ENCODE measurements at regions not wholly inside any gene's neighbourhood (a gene's known extent, or its start where the extent isn't known, plus 50 kb on each side); places are given as distances from the start of the nearest gene placed in this dataset.

DNA sequence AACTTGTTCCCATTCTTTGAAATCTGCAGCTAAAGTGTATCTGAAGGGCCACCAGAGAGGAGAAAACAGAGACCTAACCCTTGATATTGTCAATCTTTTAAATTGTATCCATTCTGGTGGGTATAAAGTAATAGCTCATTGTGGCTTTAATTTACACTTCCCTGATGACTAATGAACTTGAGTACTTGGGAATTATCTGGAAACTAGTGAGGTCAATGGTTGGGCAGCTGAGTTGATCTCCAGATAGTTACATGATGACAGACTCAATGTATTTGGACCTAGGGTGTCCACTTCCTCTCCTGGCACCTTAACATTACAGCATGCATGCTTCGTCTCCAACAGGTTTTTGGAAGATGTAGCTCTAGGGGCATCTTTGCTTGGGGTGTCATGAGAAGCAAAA, 195.2 kb downstream of the PDCD6IP start:
- Histone ChIP-seq H3K36me3 (no peaks in the 10 kb centered on the region), H3K27me3 (no peaks in the 10 kb centered on the region), H3K4me3 (no peak overlapping the region), H3K9me3 (peaks cover 0 to 9% (median 3%) of the 10 kb centered on the region in 4 donors), H3K4me1 (no peaks in the 10 kb centered on the region), H3K27ac (no peak overlapping the region)
- no peak for TF ChIP-seq POLR2A (IDR thresholded peaks at IDR 0.05)
- TF ChIP-seq, protein P1, sequence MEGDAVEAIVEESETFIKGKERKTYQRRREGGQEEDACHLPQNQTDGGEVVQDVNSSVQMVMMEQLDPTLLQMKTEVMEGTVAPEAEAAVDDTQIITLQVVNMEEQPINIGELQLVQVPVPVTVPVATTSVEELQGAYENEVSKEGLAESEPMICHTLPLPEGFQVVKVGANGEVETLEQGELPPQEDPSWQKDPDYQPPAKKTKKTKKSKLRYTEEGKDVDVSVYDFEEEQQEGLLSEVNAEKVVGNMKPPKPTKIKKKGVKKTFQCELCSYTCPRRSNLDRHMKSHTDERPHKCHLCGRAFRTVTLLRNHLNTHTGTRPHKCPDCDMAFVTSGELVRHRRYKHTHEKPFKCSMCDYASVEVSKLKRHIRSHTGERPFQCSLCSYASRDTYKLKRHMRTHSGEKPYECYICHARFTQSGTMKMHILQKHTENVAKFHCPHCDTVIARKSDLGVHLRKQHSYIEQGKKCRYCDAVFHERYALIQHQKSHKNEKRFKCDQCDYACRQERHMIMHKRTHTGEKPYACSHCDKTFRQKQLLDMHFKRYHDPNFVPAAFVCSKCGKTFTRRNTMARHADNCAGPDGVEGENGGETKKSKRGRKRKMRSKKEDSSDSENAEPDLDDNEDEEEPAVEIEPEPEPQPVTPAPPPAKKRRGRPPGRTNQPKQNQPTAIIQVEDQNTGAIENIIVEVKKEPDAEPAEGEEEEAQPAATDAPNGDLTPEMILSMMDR (IDR thresholded peaks at IDR 0.05): no peak
- DNase-seq: no peak

DNA sequence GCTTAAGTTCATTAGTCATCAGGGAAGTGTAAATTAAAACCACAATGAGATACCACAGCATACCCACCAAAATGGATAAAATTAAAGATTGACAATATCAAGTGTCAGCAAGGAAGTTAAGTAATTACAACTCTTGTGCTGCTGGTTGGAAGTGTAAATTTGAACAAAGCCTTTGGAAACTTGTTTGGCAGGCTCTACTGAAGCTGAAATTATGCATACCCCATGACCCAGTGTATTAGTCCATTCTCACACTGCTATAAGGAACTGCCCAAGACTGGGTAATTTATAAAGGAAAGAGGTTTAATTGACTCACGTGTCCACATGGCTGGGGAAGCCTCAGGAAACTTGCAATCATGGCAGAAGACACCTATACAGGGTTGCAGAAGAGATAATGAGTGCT, 196.1 kb downstream of the PDCD6IP start:
- DNase-seq: no peak
- Histone ChIP-seq H3K27ac (no peak overlapping the region), H3K36me3 (no peaks in the 10 kb centered on the region), H3K9me3 (peaks cover 0 to 9% (median 3%) of the 10 kb centered on the region in 4 donors), H3K4me3 (no peak overlapping the region), H3K4me1 (no peaks in the 10 kb centered on the region), H3K27me3 (no peaks in the 10 kb centered on the region)
- TF ChIP-seq, protein P1 (IDR thresholded peaks at IDR 0.05): no peak
- TF ChIP-seq POLR2A (IDR thresholded peaks at IDR 0.05): no peak

DNA sequence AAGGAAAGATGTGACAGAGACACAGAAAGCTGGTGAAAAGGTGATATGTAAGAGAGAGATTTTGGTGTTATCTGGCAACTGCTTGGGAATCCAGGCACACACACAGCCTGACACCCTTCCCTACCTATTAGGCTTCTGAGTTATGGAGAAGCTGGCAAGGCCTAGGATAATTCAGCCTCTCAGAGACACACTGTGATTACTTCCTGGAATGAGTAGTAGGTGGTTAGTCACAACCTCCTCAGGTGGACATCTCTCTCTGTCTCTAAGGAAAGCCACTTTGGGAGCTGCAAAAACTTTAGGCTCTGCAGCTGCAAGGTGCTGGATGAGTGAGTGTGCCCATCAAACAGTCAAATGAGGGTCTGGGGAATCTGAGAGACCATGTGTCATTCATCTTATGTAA, 201.9 kb downstream of the PDCD6IP start:
- H3K4me1 ChIP-seq: no peaks in the 10 kb centered on the region
- H3K9me3 ChIP-seq: peaks cover 0 to 8% (median 3%) of the 10 kb centered on the region in 4 donors
- no peaks in the 10 kb centered on the region for H3K27me3 ChIP-seq
- no peaks in the 10 kb centered on the region for H3K36me3 ChIP-seq
- no peak overlapping the region for H3K27ac ChIP-seq
- TF ChIP-seq POLR2A (IDR thresholded peaks at IDR 0.05): no peak
- TF ChIP-seq, protein P1 (IDR thresholded peaks at IDR 0.05): no peak
- H3K4me3 ChIP-seq: no peak overlapping the region
- DNase-seq: no peak

DNA sequence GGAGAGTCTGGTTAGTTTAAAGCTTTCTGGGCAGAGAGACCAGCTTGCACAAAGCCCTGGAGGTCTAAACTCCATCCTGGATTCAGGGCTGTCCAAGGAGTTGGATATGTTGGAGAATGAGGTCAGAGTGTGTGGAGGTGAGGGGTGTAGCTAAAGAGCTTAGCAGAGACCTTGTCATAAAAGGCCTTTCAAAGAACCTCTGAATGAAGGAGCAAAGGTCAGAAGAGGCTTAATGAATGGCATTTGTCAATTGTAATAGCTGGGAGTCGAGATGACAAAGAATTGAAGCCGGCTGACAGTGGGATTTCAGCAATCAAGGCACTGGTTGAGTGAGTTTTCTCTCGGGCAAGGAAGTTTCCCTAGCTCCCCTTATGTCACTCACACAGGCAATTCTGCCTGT, 202.6 kb downstream of the PDCD6IP start:
- Histone ChIP-seq H3K4me1 (no peaks in the 10 kb centered on the region), H3K36me3 (no peaks in the 10 kb centered on the region), H3K9me3 (peaks cover 0 to 1% (median 0%) of the 10 kb centered on the region in 4 donors), H3K4me3 (no peak overlapping the region), H3K27ac (no peak overlapping the region), H3K27me3 (no peaks in the 10 kb centered on the region)
- DNase-seq: no peak
- no peak for TF ChIP-seq POLR2A (IDR thresholded peaks at IDR 0.05)
- TF ChIP-seq, protein P1 (IDR thresholded peaks at IDR 0.05): no peak

DNA sequence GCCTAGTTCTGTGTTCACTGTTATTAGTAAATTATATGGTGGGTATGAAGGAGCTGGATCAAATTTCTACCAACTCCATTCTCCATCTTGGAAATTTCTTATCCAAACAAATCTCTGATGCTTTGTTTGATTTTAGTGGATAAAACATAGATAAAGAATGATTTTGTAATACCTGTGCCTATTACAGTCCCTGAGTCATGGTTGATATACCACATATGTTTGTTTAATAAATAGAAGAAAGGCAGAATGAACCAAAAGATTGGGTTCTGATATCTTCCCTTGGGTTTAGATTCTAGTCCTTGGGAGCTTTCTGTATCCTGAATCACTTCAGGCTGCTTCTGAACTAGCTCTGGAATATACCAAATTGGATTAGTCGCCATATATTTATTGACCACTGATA, 203.6 kb downstream of the PDCD6IP start:
- no peak for DNase-seq
- H3K27me3 ChIP-seq: no peaks in the 10 kb centered on the region
- H3K27ac ChIP-seq: no peak overlapping the region
- TF ChIP-seq, protein P1 (IDR thresholded peaks at IDR 0.05): no peak
- H3K36me3 ChIP-seq: no peaks in the 10 kb centered on the region
- H3K4me3 ChIP-seq: no peak overlapping the region
- no peaks in the 10 kb centered on the region for H3K4me1 ChIP-seq
- H3K9me3 ChIP-seq: no peaks in the 10 kb centered on the region

DNA sequence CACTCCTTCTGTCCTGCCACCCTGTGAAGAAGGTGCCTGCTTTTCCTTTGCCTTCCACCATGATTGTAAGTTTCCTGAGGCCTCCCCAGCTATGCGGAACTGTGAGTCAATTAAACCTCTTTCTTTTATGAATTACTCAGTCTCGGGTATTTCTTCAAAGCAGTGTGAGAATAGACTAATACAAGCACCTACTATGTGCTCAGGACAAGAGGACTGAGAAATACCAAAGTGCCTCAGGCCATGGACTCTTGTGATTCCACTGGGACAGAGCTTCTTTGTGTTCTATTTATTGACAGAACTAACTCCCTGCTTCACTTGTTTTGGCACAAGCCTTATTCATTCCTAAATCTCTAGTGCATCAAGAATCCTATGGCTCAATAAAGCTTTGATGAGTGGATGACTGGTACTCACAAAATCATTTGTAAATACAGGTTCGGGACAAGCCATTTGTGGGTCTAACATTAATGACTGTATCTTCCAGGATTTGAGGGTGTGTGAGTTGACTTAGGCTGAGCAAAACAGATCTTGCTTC, 204.2 kb downstream of the PDCD6IP start:
- TF ChIP-seq, protein P1 (IDR thresholded peaks at IDR 0.05): no peak
- TF ChIP-seq POLR2A (IDR thresholded peaks at IDR 0.05): no peak
- no peaks in the 10 kb centered on the region for H3K9me3 ChIP-seq
- no peaks in the 10 kb centered on the region for H3K36me3 ChIP-seq
- H3K4me3 ChIP-seq: no peak overlapping the region
- H3K27ac ChIP-seq: no peak overlapping the region
- no peaks in the 10 kb centered on the region for H3K4me1 ChIP-seq
- H3K27me3 ChIP-seq: no peaks in the 10 kb centered on the region
- DNase-seq: no peak

All from Peyer's patch (tissue), 4 donors.